ENCODE measurements at regions not wholly inside any gene's neighbourhood (a gene's known extent, or its start where the extent isn't known, plus 50 kb on each side); places are given as distances from the start of the nearest gene placed in this dataset.

GRCh38 chr12:97323154-97323553, 139.4 kb upstream of the RMST start:
- intact Hi-C loops (cut with DNase I) = no loop called here
- no peak for FAIRE-seq

GRCh38 chr12:97324471-97324870, 138.1 kb upstream of the RMST start:
- Histone ChIP-seq H3K4me3 (ENCODE audit: low read length in 3 of 3) (no peak overlapping the region), H3K27ac (ENCODE audit: low read depth in 2 of 2, low read length in 2 of 2) (no peak overlapping the region), H3K4me1 (ENCODE audit: control insufficient read depth in 2 of 3, insufficient read depth in 2 of 3, low read depth in 1 of 3, low read length in 3 of 3) (no peaks in the 10 kb centered on the region), H3K9ac (ENCODE audit: low read length in 3 of 3) (no peak overlapping the region), H3K36me3 (ENCODE audit: control insufficient read depth in 2 of 3, insufficient read depth in 3 of 3, low read length in 3 of 3) (no peaks in the 10 kb centered on the region), H3K9me3 (ENCODE audit: control insufficient read depth in 2 of 3, insufficient read depth in 1 of 3, low read length in 3 of 3) (no peaks in the 10 kb centered on the region), H3K27me3 (ENCODE audit: control insufficient read depth, insufficient read depth, low read length) (no peaks in the 10 kb centered on the region)
- no peak for TF ChIP-seq CTCF (IDR thresholded peaks at IDR 0.05; ENCODE audit: borderline replicate concordance, extremely low read depth, insufficient read depth)
- peak in 2 of 5 donors; percentile 12 to 40 for DNase-seq
- FAIRE-seq = no peak
- intact Hi-C loops (cut with DNase I) = no loop called here

More at GRCh38 chr12:97323154-97323553, 139.4 kb upstream of the RMST start:
- Histone ChIP-seq H3K27ac (ENCODE audit: low read depth in 2 of 2, low read length in 2 of 2) (no peak overlapping the region), H3K4me3 (ENCODE audit: low read length in 3 of 3) (no peak overlapping the region), H3K27me3 (ENCODE audit: control insufficient read depth, insufficient read depth, low read length) (no peaks in the 10 kb centered on the region), H3K9me3 (ENCODE audit: control insufficient read depth in 2 of 3, insufficient read depth in 1 of 3, low read length in 3 of 3) (no peaks in the 10 kb centered on the region), H3K9ac (ENCODE audit: low read length in 3 of 3) (no peak overlapping the region), H3K4me1 (ENCODE audit: control insufficient read depth in 2 of 3, insufficient read depth in 2 of 3, low read depth in 1 of 3, low read length in 3 of 3) (no peaks in the 10 kb centered on the region), H3K36me3 (ENCODE audit: control insufficient read depth in 2 of 3, insufficient read depth in 3 of 3, low read length in 3 of 3) (no peaks in the 10 kb centered on the region)
- no peak for DNase-seq
- no peak for TF ChIP-seq CTCF (IDR thresholded peaks at IDR 0.05; ENCODE audit: borderline replicate concordance, extremely low read depth, insufficient read depth)

GRCh38 chr12:97335115-97335514, 127.5 kb upstream of the RMST start:
- Histone ChIP-seq H3K27ac (ENCODE audit: low read depth in 2 of 2, low read length in 2 of 2) (no peak overlapping the region), H3K4me1 (ENCODE audit: control insufficient read depth in 2 of 3, insufficient read depth in 2 of 3, low read depth in 1 of 3, low read length in 3 of 3) (no peaks in the 10 kb centered on the region), H3K9me3 (ENCODE audit: control insufficient read depth in 2 of 3, insufficient read depth in 1 of 3, low read length in 3 of 3) (no peaks in the 10 kb centered on the region), H3K9ac (ENCODE audit: low read length in 3 of 3) (no peak overlapping the region), H3K27me3 (ENCODE audit: control insufficient read depth, insufficient read depth, low read length) (no peaks in the 10 kb centered on the region), H3K4me3 (ENCODE audit: low read length in 3 of 3) (no peak overlapping the region), H3K36me3 (ENCODE audit: control insufficient read depth in 2 of 3, insufficient read depth in 3 of 3, low read length in 3 of 3) (no peaks in the 10 kb centered on the region)
- TF ChIP-seq CTCF (IDR thresholded peaks at IDR 0.05; ENCODE audit: borderline replicate concordance, extremely low read depth, insufficient read depth) = no peak
- DNase-seq = no peak
- intact Hi-C loops (cut with DNase I) = no loop called here
- FAIRE-seq = no peak

All from kidney (tissue), 13 donors.